ENCODE measurements at regions not wholly inside any gene's neighbourhood (a gene's known extent, or its start where the extent isn't known, plus 50 kb on each side); places are given as distances from the start of the nearest gene placed in this dataset.

GRCh38 chr1:208460823-208461222 is 216.6 kb upstream of the PLXNA2 start:
- TF ChIP-seq EP300 (IDR thresholded peaks at IDR 0.05; ENCODE audit: borderline replicate concordance): no peak
- TF ChIP-seq CREB1 (IDR thresholded peaks at IDR 0.05; ENCODE audit: low read depth): no peak
- TF ChIP-seq TAF1 (IDR thresholded peaks at IDR 0.05; ENCODE audit: low read depth): no peak
- TF ChIP-seq REST (IDR thresholded peaks at IDR 0.05; ENCODE audit: low read depth): no peak
- TF ChIP-seq FOXM1 (IDR thresholded peaks at IDR 0.05; ENCODE audit: borderline replicate concordance, low read depth): no peak
- no peak for TF ChIP-seq YY1 (IDR thresholded peaks at IDR 0.05; ENCODE audit: low read depth)
- TF ChIP-seq NFIC (IDR thresholded peaks at IDR 0.05): no peak
- no peak for TF ChIP-seq CEBPB (IDR thresholded peaks at IDR 0.05)
- TF ChIP-seq TCF12 (IDR thresholded peaks at IDR 0.05; ENCODE audit: low read depth): no peak

Measured in Ishikawa (cell line).